ENCODE measurements at regions not wholly inside any gene's neighbourhood (a gene's known extent, or its start where the extent isn't known, plus 50 kb on each side); places are given as distances from the start of the nearest gene placed in this dataset.

GRCh38 chr2:8575834-8576423, 105.9 kb upstream of the ID2 start:
- DNase-seq, result no peak

DNA sequence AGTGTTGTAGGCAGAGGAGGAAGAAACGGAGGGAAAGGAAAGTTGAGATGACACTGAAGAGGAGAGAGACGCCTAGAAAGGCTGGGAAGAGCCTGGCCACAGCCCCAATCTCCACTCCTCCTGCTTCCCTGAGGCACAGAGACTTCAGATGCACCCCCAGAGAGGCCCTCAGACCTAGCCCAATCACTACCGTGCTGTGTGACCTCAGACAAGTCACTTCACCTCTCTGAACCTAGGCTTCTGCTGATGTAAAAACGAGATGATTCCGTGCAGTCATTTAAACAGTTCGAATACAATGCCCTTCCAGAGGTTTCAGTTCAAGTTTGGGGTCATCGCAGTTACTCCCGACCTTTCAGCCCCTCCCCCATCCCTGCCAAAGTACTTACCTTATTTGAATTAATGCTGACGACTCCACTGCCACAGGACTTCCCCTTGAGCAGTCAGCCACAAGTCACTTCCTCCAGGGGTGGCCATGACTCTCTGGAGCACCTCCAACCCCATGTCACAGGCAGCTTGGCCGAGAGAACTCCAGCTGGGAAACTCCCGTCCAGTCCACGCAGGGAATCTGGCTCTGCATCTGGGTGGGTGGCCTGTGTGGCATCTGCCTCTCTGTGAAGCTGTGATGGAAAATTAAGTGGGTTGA, 105.2 kb upstream of the ID2 start:
- DNase-seq, result no peak

- no peak for DNase-seq
Measured at GRCh38 chr2:8577573-8577972, 104.3 kb upstream of the ID2 start.

- DNase-seq, result no peak
Measured at GRCh38 chr2:8578335-8579244, 103.3 kb upstream of the ID2 start.

- DNase-seq, result no peak
Measured at GRCh38 chr2:8579485-8580085, 102.3 kb upstream of the ID2 start.

- DNase-seq, result no peak
Measured at GRCh38 chr2:8580316-8581233, 101.3 kb upstream of the ID2 start.

GRCh38 chr2:8581234-8581561, 100.7 kb upstream of the ID2 start:
- no peak for DNase-seq

- no peak for DNase-seq
Measured at GRCh38 chr2:8581601-8582041, 100.2 kb upstream of the ID2 start.

DNA sequence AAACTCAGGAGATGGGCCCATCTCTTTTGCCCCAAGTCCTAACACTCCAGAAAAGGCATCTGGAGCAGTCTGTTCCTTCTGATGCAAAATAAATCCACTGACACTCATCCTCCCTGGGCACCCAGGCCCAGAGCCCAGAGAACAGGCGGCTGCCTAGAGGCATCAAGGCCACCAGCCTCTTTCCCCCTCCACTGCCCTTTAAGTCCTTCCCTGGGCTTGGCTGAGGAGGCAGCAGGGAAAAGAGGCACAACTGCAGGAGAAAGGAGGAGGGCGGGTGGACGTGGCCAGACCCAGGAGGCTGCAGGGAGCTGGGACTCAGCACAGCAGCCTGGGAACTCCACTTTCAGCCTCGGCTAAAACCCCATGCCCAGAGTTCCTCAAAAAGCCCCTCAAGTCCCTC, 99.7 kb upstream of the ID2 start:
- no peak for DNase-seq

GRCh38 chr2:8582651-8583399, 99.0 kb upstream of the ID2 start:
- DNase-seq, result no peak

DNA sequence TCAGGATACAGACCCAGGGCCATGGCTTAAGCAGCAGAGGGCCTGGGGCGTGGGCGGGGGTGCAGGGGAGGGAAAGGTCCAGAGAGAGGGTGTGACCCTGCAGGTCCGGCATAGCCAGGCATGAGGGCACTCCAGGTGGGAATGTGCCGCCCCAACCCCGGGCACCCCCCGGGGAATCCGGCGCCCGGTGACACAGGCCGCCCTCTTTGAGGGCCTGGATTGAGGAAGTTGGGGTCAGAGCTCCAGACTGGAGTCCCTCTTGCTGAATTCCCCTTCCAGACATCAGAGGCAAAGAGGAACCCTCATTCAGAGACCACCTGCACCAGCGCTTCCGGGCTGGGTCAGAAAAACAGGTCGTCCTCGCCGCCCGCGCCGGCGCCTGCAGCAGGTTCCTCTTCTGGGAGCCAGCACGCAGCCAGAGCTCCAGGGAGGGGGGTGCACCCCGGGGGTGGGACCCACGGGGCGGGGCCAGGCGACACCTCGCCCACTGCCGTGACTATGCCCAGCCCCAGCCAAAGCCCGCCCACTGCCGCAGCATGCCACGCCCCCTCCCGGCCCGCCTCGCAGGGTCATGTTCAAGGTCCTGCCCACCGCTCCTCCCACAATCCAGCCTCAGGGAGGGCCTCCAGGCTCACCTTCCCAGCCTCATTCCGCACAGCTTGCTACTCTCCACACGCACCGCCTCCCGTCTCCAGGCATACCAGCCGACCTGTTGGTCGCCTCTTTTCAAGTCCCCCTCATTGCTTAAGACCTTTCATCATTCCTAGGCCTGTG, 98.3 kb upstream of the ID2 start:
- no peak for DNase-seq

GRCh38 chr2:8584174-8585066, 97.4 kb upstream of the ID2 start:
- DNase-seq, result no peak

GRCh38 chr2:8586457-8587051, 95.3 kb upstream of the ID2 start:
- no peak for DNase-seq

DNA sequence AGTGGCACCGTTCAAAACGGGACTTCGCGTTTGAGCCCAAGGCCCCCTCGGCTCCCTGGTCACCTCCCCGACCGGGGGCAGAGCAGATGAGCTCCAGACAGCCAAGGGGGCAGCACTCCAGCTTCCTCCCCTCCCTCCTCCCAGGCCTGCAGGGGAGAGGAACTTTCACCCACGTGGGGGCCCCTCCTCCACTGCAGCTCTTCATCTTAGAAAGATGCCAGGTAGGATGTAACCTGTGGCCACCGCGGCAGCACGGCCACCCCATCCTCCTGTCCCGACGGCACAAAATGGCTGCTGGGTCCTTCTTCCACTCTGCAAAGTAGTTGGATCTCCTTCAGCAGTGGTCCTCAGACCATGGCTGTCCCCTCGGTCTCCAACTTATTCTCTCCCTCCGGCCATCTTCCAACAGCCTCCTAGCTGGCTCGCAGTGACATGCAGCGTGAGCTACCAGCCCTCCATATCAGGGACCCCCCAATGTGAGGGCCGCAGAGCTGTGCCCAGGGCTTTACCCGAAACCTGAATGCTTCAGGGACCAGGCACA, 94.5 kb upstream of the ID2 start:
- no peak for DNase-seq

GRCh38 chr2:8587920-8588830, 93.7 kb upstream of the ID2 start:
- DNase-seq, result no peak

- no peak for DNase-seq
Measured at GRCh38 chr2:8588831-8589191, 93.0 kb upstream of the ID2 start.

- no peak for DNase-seq
Measured at GRCh38 chr2:8589721-8590120, 92.1 kb upstream of the ID2 start.

- DNase-seq, result no peak
Measured at GRCh38 chr2:8590938-8591337, 90.9 kb upstream of the ID2 start.
